ENCODE measurements at regions not wholly inside any gene's neighbourhood (a gene's known extent, or its start where the extent isn't known, plus 50 kb on each side); places are given as distances from the start of the nearest gene placed in this dataset.

DNA sequence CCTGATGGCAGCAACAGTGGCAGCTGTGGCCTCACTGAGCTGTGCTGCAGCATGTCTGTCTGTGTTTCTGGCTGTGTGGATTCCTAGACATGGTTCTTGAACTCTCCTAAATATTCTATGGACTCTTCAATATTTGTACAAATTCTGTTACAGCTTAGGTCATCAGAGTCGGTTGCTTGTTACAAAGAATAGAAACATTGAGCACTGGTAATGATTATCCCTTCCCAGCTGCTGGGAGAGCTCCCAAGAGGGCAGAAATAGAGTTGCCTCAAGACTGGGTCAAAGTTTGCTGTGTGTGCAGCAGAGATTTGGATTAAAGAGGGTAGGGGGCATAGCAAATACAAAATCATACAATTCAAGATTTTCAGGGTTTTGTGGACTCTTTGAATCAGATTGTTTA is 337.1 kb upstream of the AKR1E2 start:
- H3K4me3 ChIP-seq (ENCODE audit: low read depth, low read length) = no peak overlapping the region
- TF ChIP-seq, protein P1, sequence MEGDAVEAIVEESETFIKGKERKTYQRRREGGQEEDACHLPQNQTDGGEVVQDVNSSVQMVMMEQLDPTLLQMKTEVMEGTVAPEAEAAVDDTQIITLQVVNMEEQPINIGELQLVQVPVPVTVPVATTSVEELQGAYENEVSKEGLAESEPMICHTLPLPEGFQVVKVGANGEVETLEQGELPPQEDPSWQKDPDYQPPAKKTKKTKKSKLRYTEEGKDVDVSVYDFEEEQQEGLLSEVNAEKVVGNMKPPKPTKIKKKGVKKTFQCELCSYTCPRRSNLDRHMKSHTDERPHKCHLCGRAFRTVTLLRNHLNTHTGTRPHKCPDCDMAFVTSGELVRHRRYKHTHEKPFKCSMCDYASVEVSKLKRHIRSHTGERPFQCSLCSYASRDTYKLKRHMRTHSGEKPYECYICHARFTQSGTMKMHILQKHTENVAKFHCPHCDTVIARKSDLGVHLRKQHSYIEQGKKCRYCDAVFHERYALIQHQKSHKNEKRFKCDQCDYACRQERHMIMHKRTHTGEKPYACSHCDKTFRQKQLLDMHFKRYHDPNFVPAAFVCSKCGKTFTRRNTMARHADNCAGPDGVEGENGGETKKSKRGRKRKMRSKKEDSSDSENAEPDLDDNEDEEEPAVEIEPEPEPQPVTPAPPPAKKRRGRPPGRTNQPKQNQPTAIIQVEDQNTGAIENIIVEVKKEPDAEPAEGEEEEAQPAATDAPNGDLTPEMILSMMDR (IDR thresholded peaks at IDR 0.05; ENCODE audit: insufficient read depth, low read length) = no peak
- DNase-seq (ENCODE audit: low read depth) = no peak

DNA sequence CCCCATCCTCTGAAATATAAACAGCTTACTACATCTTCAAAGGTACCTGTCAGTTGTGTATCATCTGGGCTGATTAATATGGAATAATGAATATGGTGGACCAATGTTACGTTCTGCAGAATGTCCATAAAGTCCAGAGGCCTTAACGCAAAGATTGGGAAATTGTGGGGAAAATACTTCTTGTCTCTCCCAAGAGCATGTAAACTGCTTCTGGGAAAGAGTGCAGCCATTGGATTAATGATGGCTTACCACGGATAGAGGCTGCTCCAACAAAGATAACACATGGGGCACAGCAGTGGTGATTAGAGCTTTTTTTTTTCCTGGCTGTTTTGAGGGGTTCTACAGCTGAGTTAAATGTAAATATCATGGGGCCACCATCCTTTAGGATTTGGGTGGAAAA is 340.4 kb upstream of the AKR1E2 start:
- no peak overlapping the region for H3K4me3 ChIP-seq (ENCODE audit: low read depth, low read length)
- TF ChIP-seq, protein P1 (IDR thresholded peaks at IDR 0.05; ENCODE audit: insufficient read depth, low read length) = no peak
- DNase-seq (ENCODE audit: low read depth) = no peak

DNA sequence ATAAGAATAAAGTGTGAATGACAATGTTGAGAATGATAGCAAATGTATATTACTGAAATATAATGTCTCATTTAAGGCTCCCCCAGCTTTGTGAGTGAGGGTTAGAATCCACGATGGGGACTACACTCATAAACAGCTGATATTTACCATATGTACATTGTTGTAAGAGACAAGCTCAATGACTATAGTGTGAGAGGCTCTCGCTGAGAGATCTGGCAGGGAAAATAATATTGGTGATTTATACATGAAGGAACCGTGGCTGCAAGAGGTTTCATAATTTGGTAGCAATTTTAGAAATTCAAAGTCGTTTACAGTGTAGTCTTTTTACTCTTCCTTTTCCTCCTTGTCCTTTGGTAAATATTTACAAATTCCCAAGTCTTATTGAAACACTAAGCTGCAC is 342.2 kb upstream of the AKR1E2 start:
- H3K4me3 ChIP-seq (ENCODE audit: low read depth, low read length) = no peak overlapping the region
- TF ChIP-seq, protein P1 (IDR thresholded peaks at IDR 0.05; ENCODE audit: insufficient read depth, low read length) = no peak
- DNase-seq (ENCODE audit: low read depth) = no peak

DNA sequence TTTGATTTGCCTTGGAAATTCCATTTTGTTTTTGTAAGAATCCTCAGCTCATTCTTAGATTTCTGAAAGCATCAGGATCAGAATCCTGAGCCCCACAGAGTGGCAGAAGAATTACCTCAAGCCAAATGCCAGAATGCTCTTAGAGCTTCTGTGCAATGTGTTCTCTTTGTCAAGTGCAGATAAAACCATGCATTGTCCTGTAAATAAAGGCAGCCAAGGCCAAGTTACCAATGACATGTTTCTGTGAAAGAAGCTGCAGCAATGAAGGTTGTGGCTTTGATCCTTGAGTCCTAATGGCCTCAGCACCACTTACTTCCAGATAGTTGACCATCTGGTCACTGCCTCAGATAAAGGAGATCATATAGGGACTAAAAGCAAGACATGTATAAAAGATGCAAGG is 343.3 kb upstream of the AKR1E2 start:
- TF ChIP-seq, protein P1 (IDR thresholded peaks at IDR 0.05; ENCODE audit: insufficient read depth, low read length) = no peak
- H3K4me3 ChIP-seq (ENCODE audit: low read depth, low read length) = no peak overlapping the region
- no peak for DNase-seq (ENCODE audit: low read depth)

DNA sequence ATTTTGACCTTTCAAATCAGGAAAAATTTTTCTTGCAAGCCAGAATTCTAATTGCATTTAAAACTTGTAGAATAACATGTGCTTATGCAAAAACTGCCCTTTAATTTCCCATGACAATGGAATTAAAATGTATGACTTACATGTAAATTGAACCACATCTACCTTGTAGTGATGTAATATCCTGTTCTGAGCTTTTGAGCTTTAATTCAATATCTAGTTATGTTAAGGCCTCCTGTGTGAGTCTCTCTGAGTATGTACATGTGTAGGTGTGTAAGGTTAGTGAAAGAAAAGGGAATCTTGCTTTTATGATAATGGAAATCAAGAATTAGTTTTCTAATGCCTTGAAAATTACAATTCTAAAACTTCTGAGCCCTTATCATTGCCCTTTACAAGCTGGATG is 344.8 kb upstream of the AKR1E2 start:
- no peak overlapping the region for H3K4me3 ChIP-seq (ENCODE audit: low read depth, low read length)
- TF ChIP-seq, protein P1 (IDR thresholded peaks at IDR 0.05; ENCODE audit: insufficient read depth, low read length) = no peak
- DNase-seq (ENCODE audit: low read depth) = no peak

DNA sequence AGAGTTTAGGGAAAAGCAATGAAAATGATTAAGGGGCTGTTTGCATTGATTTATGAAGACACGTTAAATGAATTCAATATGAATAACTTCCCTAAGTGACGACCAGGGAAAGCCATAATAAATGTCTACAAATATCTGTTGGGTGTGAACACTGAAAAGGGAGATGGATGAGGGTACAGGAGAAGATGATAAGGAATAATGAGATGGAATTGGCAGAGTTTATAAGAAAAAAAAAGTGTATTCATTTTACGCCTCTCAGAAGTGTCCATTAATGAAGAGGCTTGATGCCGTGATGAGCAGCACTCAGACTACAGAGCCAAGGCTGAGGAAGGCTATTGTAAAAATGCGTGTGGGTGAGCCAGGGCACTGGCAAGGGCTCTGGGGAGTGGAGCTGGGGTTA is 346.7 kb upstream of the AKR1E2 start:
- H3K4me3 ChIP-seq (ENCODE audit: low read depth, low read length) = no peak overlapping the region
- TF ChIP-seq, protein P1 (IDR thresholded peaks at IDR 0.05; ENCODE audit: insufficient read depth, low read length) = no peak
- no peak for DNase-seq (ENCODE audit: low read depth)

DNA sequence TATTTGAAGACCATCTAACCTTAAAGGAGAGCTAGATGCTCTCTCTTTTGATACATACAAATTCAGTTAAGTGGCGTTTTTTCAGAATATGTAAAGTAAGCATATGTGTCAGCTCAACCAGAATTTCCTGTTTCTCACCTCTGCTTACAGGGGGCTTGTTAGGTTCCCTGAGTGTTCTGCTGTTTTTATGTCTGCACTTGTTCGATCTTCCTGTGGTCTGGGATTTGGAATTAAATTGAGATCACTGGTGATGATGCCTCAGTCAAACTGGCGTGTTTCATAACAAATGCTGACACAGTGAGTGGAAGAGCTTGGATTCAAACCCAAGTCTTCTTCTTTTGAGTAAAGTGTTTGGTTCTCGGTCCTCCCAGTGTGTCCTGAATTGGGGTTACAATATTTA is 348.3 kb upstream of the AKR1E2 start:
- no peak overlapping the region for H3K4me3 ChIP-seq (ENCODE audit: low read depth, low read length)
- TF ChIP-seq, protein P1 (IDR thresholded peaks at IDR 0.05; ENCODE audit: insufficient read depth, low read length) = no peak
- DNase-seq (ENCODE audit: low read depth) = no peak

All from fibroblast of the aortic adventitia (primary cell).